ENCODE measurements at regions not wholly inside any gene's neighbourhood (a gene's known extent, or its start where the extent isn't known, plus 50 kb on each side); places are given as distances from the start of the nearest gene placed in this dataset.

DNA sequence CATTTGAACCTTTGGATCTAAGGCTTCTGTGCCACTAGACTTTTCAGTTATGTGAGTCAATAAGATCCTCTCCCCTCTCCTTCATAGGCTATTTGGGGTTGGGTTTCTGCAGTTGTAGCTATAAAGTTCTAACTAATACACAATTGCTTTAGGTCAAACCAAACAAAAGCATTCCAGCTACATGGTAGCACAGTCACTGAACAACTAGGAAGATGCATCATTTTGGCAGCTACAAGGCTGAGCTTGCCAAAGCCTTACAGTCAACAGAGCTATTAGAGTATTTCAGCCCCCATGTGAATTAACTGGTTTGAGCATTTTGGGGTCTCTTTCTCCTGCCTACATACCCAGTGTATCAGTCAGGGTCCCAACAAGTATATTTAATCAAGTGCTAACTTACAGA is 234.6 kb downstream of the ZNF608 start:
- TF ChIP-seq, protein P1, sequence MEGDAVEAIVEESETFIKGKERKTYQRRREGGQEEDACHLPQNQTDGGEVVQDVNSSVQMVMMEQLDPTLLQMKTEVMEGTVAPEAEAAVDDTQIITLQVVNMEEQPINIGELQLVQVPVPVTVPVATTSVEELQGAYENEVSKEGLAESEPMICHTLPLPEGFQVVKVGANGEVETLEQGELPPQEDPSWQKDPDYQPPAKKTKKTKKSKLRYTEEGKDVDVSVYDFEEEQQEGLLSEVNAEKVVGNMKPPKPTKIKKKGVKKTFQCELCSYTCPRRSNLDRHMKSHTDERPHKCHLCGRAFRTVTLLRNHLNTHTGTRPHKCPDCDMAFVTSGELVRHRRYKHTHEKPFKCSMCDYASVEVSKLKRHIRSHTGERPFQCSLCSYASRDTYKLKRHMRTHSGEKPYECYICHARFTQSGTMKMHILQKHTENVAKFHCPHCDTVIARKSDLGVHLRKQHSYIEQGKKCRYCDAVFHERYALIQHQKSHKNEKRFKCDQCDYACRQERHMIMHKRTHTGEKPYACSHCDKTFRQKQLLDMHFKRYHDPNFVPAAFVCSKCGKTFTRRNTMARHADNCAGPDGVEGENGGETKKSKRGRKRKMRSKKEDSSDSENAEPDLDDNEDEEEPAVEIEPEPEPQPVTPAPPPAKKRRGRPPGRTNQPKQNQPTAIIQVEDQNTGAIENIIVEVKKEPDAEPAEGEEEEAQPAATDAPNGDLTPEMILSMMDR (conservative IDR thresholded peaks at IDR 0.05 in 1 of 2, IDR thresholded peaks at IDR 0.05 in 1 of 2; ENCODE audit: low read depth in 1 of 2, low read length in 2 of 2) = no peak
- no peak for TF ChIP-seq EZH2 (IDR thresholded peaks at IDR 0.05; ENCODE audit: low read length, missing control alignments)
- Histone ChIP-seq H3K4me3 (replicated peaks in 1 of 4; ENCODE audit: control extremely low read depth in 1 of 4, insufficient read depth in 1 of 4, low read depth in 3 of 4, low read length in 4 of 4) (no peak overlapping the region), H3K4me2 (ENCODE audit: extremely low read depth, insufficient read depth, low read length) (no peak overlapping the region), H3K27ac (ENCODE audit: insufficient read depth, low read length) (no peak overlapping the region), H4K20me1 (ENCODE audit: control insufficient read depth, extremely low read depth, insufficient read depth, low read length) (no peaks in the 10 kb centered on the region), H3K36me3 (ENCODE audit: control insufficient read depth, insufficient read depth, low read length) (no peaks in the 10 kb centered on the region), H3K4me1 (ENCODE audit: control insufficient read depth, extremely low read depth, insufficient read depth, low read length) (no peaks in the 10 kb centered on the region), H3K9ac (ENCODE audit: insufficient read depth, low read length) (no peak overlapping the region), H2AFZ (ENCODE audit: low read length) (no peak overlapping the region), H3K79me2 (ENCODE audit: control insufficient read depth, insufficient read depth, low read length) (no peaks in the 10 kb centered on the region), H3K9me3 (ENCODE audit: control insufficient read depth, insufficient read depth, low read depth, low read length) (no peaks in the 10 kb centered on the region), H3K27me3 (ENCODE audit: control insufficient read depth, insufficient read depth, low read length) (no peaks in the 10 kb centered on the region)
- DNase-seq (ENCODE audit: low read depth in 2 of 2) = peak in 1 of 2 donors; percentile 71

DNA sequence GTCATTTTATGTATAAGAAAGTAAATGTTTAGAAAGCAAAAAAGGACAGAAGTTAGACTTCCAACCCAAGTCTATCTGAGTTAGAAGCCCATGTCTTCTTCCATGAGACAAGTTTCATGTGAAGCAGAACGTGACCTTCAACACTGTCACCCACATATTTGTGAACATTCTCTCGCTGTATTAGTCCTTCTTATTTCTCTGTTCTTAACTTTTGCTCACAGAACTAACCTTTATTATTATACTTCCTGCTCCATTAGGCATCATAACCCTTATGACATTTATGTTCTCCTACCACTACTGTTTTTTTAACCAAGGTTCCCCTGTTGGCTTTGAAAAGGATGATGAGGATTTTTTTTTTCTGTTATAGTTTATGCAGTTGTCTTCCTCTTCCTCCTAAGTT is 238.8 kb downstream of the ZNF608 start:
- no peaks in the 10 kb centered on the region for H3K9me3 ChIP-seq (ENCODE audit: control insufficient read depth, insufficient read depth, low read depth, low read length)
- TF ChIP-seq, protein P1 (conservative IDR thresholded peaks at IDR 0.05 in 1 of 2, IDR thresholded peaks at IDR 0.05 in 1 of 2; ENCODE audit: low read depth in 1 of 2, low read length in 2 of 2) = no peak
- no peak overlapping the region for H3K4me3 ChIP-seq (replicated peaks in 1 of 4; ENCODE audit: control extremely low read depth in 1 of 4, insufficient read depth in 1 of 4, low read depth in 3 of 4, low read length in 4 of 4)
- H3K27me3 ChIP-seq (ENCODE audit: control insufficient read depth, insufficient read depth, low read length) = no peaks in the 10 kb centered on the region
- H3K4me2 ChIP-seq (ENCODE audit: extremely low read depth, insufficient read depth, low read length) = no peak overlapping the region
- H3K27ac ChIP-seq (ENCODE audit: insufficient read depth, low read length) = no peak overlapping the region
- H3K79me2 ChIP-seq (ENCODE audit: control insufficient read depth, insufficient read depth, low read length) = no peaks in the 10 kb centered on the region
- no peak overlapping the region for H3K9ac ChIP-seq (ENCODE audit: insufficient read depth, low read length)
- no peaks in the 10 kb centered on the region for H3K36me3 ChIP-seq (ENCODE audit: control insufficient read depth, insufficient read depth, low read length)
- H4K20me1 ChIP-seq (ENCODE audit: control insufficient read depth, extremely low read depth, insufficient read depth, low read length) = no peaks in the 10 kb centered on the region
- H2AFZ ChIP-seq (ENCODE audit: low read length) = no peak overlapping the region
- no peak for DNase-seq (ENCODE audit: low read depth in 2 of 2)
- no peaks in the 10 kb centered on the region for H3K4me1 ChIP-seq (ENCODE audit: control insufficient read depth, extremely low read depth, insufficient read depth, low read length)

DNA sequence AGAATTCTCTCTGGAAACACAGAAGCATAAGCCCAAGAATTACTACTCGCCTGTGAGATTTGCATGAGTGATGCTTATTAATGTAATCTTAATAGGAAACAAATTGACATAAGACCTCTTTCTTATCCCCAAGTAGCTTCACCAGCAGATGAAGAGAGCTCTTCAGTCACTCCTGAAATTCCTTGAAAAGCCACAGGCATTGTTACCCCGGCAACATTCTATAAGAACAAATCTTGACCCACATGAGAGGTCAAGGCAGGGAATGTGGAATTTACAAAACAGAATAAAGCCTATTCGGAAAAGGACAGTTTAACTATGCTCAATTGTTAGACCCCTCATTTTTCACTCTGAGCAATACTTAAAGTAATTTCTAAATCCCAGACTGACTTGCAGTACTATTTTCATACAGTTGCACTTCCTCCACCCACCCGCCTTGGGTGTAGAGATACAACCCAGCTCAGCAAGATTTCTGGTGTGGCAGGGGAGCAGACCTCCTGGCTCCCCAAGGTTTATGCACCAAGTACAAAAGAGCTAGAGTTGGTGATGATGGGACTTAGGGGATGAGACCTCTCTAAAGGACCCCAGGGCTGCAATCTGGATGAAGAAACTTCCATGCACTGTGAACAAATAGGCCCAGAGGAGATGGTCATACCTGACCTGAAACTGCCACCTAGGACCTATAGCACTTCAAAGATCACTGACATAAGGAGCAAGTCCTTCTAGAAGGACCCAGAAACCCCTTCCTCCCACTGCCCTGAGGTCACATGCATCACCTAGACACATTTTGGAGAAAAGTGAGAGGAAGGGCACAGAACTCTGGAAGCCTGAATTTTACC is 242.1 kb downstream of the ZNF608 start:
- H3K36me3 ChIP-seq (ENCODE audit: control insufficient read depth, insufficient read depth, low read length) = no peaks in the 10 kb centered on the region
- TF ChIP-seq, protein P1 (conservative IDR thresholded peaks at IDR 0.05 in 1 of 2, IDR thresholded peaks at IDR 0.05 in 1 of 2; ENCODE audit: low read depth in 1 of 2, low read length in 2 of 2) = no peak
- no peak for TF ChIP-seq EZH2 (IDR thresholded peaks at IDR 0.05; ENCODE audit: low read length, missing control alignments)
- no peaks in the 10 kb centered on the region for H3K79me2 ChIP-seq (ENCODE audit: control insufficient read depth, insufficient read depth, low read length)
- DNase-seq (ENCODE audit: low read depth in 2 of 2) = peak in 1 of 2 donors; percentile 70
- H3K4me3 ChIP-seq (replicated peaks in 1 of 4; ENCODE audit: control extremely low read depth in 1 of 4, insufficient read depth in 1 of 4, low read depth in 3 of 4, low read length in 4 of 4) = no peak overlapping the region
- H3K4me1 ChIP-seq (ENCODE audit: control insufficient read depth, extremely low read depth, insufficient read depth, low read length) = no peaks in the 10 kb centered on the region
- H3K27me3 ChIP-seq (ENCODE audit: control insufficient read depth, insufficient read depth, low read length) = no peaks in the 10 kb centered on the region
- no peak overlapping the region for H2AFZ ChIP-seq (ENCODE audit: low read length)
- no peaks in the 10 kb centered on the region for H4K20me1 ChIP-seq (ENCODE audit: control insufficient read depth, extremely low read depth, insufficient read depth, low read length)
- H3K9ac ChIP-seq (ENCODE audit: insufficient read depth, low read length) = no peak overlapping the region
- no peak overlapping the region for H3K4me2 ChIP-seq (ENCODE audit: extremely low read depth, insufficient read depth, low read length)
- H3K9me3 ChIP-seq (ENCODE audit: control insufficient read depth, insufficient read depth, low read depth, low read length) = no peaks in the 10 kb centered on the region
- H3K27ac ChIP-seq (ENCODE audit: insufficient read depth, low read length) = no peak overlapping the region

Data from fibroblast of lung (primary cell).